WI38 (cell line): ENCODE measurements at regions not wholly inside any gene's neighbourhood (a gene's known extent, or its start where the extent isn't known, plus 50 kb on each side); places are given as distances from the start of the nearest gene placed in this dataset.

Source experiments
- H3K4me3 ChIP-seq: 2 replicates; pipeline ENCODE4 v1.5.1; 2011; ENCODE audit warnings: low read depth, mild to moderate bottlenecking, control low read depth, low read length
- CTCF ChIP-seq: IDR thresholded peaks from 2 replicates; pipeline ENCODE4 v1.5.1; 2012; ENCODE audit warnings: low read depth, mild to moderate bottlenecking, control low read depth, low read length

- TF ChIP-seq CTCF: no peak
- H3K4me3 ChIP-seq: no peak overlapping the region
These were observed 720.2 kb downstream of the SLC4A3 start for GRCh38 chr2:220347626-220348025.

GRCh38 chr2:220348206-220348605 is 720.8 kb downstream of the SLC4A3 start:
- no peak overlapping the region for H3K4me3 ChIP-seq
- no peak for TF ChIP-seq CTCF

- TF ChIP-seq CTCF: no peak
- no peak overlapping the region for H3K4me3 ChIP-seq
These were observed 726.5 kb downstream of the SLC4A3 start for GRCh38 chr2:220353897-220354296.

- TF ChIP-seq CTCF: no peak
- H3K4me3 ChIP-seq: no peak overlapping the region
These were observed 728.6 kb downstream of the SLC4A3 start for GRCh38 chr2:220356076-220356475.

GRCh38 chr2:220365023-220365422 is 737.6 kb downstream of the SLC4A3 start:
- TF ChIP-seq CTCF: no peak
- H3K4me3 ChIP-seq: no peak overlapping the region

GRCh38 chr2:220366765-220367164 is 739.3 kb downstream of the SLC4A3 start:
- H3K4me3 ChIP-seq: no peak overlapping the region
- no peak for TF ChIP-seq CTCF

GRCh38 chr2:220370764-220371163 is 743.3 kb downstream of the SLC4A3 start:
- TF ChIP-seq CTCF: no peak

GRCh38 chr2:220371211-220371610 is 743.8 kb downstream of the SLC4A3 start:
- no peak overlapping the region for H3K4me3 ChIP-seq
- TF ChIP-seq CTCF: no peak

More at GRCh38 chr2:220370764-220371163, 743.3 kb downstream of the SLC4A3 start:
- no peak overlapping the region for H3K4me3 ChIP-seq
